ENCODE measurements at regions not wholly inside any gene's neighbourhood (a gene's known extent, or its start where the extent isn't known, plus 50 kb on each side); places are given as distances from the start of the nearest gene placed in this dataset.

DNA sequence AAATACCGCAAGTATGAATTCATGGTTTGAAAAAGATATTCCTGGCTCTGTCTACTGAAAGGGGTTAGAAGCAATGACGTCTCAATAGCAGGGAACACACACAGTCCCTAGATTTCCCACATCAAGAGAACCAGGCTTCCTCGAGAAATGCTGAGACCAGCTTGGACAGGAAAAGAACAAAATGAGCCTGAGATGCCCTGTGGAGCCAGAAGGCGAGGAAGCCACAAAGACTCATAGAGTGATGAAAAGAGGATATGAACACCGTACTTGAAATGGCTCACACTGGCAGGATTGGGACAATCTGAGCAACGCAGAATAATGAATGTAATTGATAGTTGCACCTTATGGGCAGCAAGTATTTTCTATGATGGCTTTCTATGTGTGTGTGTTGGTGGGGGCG lies 302.4 kb upstream of the ATP10A start:
- Histone ChIP-seq H3K9me3 (ENCODE audit: control insufficient read depth, insufficient read depth, low read length) (no peaks in the 10 kb centered on the region; the same call in 1 of the 2 replicates), H3K27ac (ENCODE audit: low read depth, low read length) (no peak overlapping the region), H3K4me3 (ENCODE audit: low read depth, low read length) (no peak overlapping the region), H3K27me3 (ENCODE audit: control insufficient read depth, insufficient read depth, low read length) (no peaks in the 10 kb centered on the region)
- DNase-seq (ENCODE audit: low read depth, low spot score), result no peak
- ChIA-PET POLR2A (no interaction called here), CTCF (no interaction called here)
- TF ChIP-seq, protein P1, sequence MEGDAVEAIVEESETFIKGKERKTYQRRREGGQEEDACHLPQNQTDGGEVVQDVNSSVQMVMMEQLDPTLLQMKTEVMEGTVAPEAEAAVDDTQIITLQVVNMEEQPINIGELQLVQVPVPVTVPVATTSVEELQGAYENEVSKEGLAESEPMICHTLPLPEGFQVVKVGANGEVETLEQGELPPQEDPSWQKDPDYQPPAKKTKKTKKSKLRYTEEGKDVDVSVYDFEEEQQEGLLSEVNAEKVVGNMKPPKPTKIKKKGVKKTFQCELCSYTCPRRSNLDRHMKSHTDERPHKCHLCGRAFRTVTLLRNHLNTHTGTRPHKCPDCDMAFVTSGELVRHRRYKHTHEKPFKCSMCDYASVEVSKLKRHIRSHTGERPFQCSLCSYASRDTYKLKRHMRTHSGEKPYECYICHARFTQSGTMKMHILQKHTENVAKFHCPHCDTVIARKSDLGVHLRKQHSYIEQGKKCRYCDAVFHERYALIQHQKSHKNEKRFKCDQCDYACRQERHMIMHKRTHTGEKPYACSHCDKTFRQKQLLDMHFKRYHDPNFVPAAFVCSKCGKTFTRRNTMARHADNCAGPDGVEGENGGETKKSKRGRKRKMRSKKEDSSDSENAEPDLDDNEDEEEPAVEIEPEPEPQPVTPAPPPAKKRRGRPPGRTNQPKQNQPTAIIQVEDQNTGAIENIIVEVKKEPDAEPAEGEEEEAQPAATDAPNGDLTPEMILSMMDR (IDR thresholded peaks at IDR 0.05; ENCODE audit: low read depth, low read length), result no peak

DNA sequence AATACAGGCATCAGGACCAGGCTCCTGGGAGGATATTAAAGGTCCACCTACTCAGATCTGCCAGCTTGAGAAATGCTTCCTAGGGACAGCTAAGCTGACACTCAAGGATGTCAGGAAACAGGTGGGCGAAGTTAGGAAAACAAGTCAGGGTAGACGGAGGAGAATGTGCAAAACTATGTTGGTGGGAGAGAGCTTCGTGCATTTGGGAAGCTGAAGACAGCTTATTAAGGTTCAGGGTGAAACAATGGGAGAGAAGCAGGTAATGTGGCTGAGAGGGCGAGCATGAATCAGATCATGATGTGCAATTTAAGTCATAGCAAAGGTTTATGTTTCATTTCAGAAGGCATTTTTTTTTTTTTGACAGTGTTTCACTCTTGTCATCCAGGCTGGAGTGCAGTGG lies 297.2 kb upstream of the ATP10A start:
- H3K4me3 ChIP-seq (ENCODE audit: low read depth, low read length), result no peak overlapping the region
- ChIA-PET POLR2A (no interaction called here), CTCF (no interaction called here)
- H3K27me3 ChIP-seq (ENCODE audit: control insufficient read depth, insufficient read depth, low read length), result no peaks in the 10 kb centered on the region
- no peaks in the 10 kb centered on the region; the same call in none of the 2 replicates for H3K9me3 ChIP-seq (ENCODE audit: control insufficient read depth, insufficient read depth, low read length)
- no peak overlapping the region for H3K27ac ChIP-seq (ENCODE audit: low read depth, low read length)
- TF ChIP-seq, protein P1 (IDR thresholded peaks at IDR 0.05; ENCODE audit: low read depth, low read length), result no peak
- no peak for DNase-seq (ENCODE audit: low read depth, low spot score)

DNA sequence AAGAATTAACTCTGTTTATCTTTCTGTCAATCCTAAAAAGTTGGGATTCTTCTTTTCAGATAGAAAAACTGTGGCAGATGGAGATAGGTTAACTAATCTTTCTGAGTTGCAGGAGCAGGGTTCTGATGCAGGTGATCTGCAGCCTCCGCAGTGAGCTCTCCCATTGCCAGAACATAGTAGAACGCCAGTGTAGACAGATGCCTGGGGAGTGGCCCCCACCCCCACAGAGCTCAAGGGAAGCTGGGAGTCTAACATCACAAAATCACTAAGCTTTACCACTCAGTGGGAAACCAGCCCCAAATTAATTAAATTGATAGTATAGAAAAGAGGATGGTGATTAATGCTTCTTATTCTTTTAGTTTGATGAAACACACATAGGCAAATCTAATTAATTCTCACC lies 295.0 kb upstream of the ATP10A start:
- no peak overlapping the region for H3K4me3 ChIP-seq (ENCODE audit: low read depth, low read length)
- TF ChIP-seq, protein P1 (IDR thresholded peaks at IDR 0.05; ENCODE audit: low read depth, low read length), result no peak
- POLR2A ChIA-PET, result no interaction called here
- CTCF ChIA-PET, result no interaction called here
- no peaks in the 10 kb centered on the region for H3K27me3 ChIP-seq (ENCODE audit: control insufficient read depth, insufficient read depth, low read length)
- H3K27ac ChIP-seq (ENCODE audit: low read depth, low read length), result no peak overlapping the region
- no peaks in the 10 kb centered on the region; the same call in 1 of the 2 replicates for H3K9me3 ChIP-seq (ENCODE audit: control insufficient read depth, insufficient read depth, low read length)
- DNase-seq (ENCODE audit: low read depth, low spot score), result no peak

DNA sequence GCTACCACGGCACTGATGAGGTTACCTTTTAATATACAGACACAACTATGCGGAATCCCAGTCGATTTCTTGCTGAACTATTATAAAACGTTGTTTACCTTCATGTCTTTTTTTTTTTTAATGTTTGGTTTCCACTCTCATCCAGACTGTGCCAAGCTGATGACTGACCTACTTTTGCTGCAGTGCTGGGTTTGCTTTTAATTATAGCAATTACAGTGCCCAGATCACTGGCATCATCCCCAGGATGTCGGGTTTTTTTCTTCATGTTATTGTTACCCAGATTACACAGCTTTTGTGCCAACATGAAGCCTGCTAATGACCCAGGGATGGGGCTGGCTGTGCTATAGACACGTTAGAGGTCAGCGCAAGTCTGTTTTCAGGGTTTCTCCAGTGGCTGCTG lies 294.0 kb upstream of the ATP10A start:
- no peak for DNase-seq (ENCODE audit: low read depth, low spot score)
- Histone ChIP-seq H3K27ac (ENCODE audit: low read depth, low read length) (no peak overlapping the region), H3K27me3 (ENCODE audit: control insufficient read depth, insufficient read depth, low read length) (no peaks in the 10 kb centered on the region), H3K9me3 (ENCODE audit: control insufficient read depth, insufficient read depth, low read length) (no peaks in the 10 kb centered on the region; the same call in 1 of the 2 replicates), H3K4me3 (ENCODE audit: low read depth, low read length) (no peak overlapping the region)
- TF ChIP-seq, protein P1 (IDR thresholded peaks at IDR 0.05; ENCODE audit: low read depth, low read length), result no peak
- CTCF ChIA-PET, result no interaction called here
- POLR2A ChIA-PET, result no interaction called here

DNA sequence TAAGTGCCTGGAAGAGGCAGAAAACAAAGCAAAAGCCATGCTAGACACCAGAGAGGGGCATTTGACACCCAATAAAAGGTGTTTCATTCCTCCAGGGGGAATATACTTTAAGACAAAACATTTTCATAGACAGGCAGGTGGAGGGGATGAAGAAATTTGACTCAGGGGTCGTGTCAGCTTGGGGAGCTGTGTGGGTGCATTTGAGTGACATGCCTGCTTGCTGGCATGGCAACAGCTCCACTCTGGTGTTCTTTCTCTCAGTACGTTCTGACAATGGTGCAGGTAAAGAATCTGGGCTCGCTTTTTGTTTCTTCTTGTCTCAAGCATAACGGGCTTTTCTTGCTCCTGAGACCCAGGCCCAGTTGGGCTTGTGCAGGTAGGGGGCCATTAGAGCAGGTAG lies 292.9 kb upstream of the ATP10A start:
- H3K27ac ChIP-seq (ENCODE audit: low read depth, low read length), result no peak overlapping the region
- H3K9me3 ChIP-seq (ENCODE audit: control insufficient read depth, insufficient read depth, low read length), result no peaks in the 10 kb centered on the region; the same call in 1 of the 2 replicates
- CTCF ChIA-PET, result no interaction called here
- TF ChIP-seq, protein P1 (IDR thresholded peaks at IDR 0.05; ENCODE audit: low read depth, low read length), result no peak
- POLR2A ChIA-PET, result no interaction called here
- H3K27me3 ChIP-seq (ENCODE audit: control insufficient read depth, insufficient read depth, low read length), result no peaks in the 10 kb centered on the region
- H3K4me3 ChIP-seq (ENCODE audit: low read depth, low read length), result no peak overlapping the region
- no peak for DNase-seq (ENCODE audit: low read depth, low spot score)
